Neural progenitor cell (in vitro differentiated cells): ENCODE measurements at regions not wholly inside any gene's neighbourhood (a gene's known extent, or its start where the extent isn't known, plus 50 kb on each side); places are given as distances from the start of the nearest gene placed in this dataset.

ENCODE experiments used
- DNase-seq: peaks from one replicate; pipeline ENCODE4 v3.0.0-alpha.2; 2016; ENCODE audit warnings: low spot score
- H2AFZ ChIP-seq: fragments of 200-600 bp; sonication (generic); replicated peaks from 2 replicates; pipeline ENCODE4 v1.6.1; 2016; ENCODE audit warnings: antibody characterized with exemption
- H3F3A ChIP-seq: fragments of 200-600 bp; sonication (generic); 2 replicates; pipeline ENCODE4 v1.6.1; 2016; ENCODE audit warnings: antibody characterized with exemption, low read depth
- H3K27ac ChIP-seq: fragments of 200-600 bp; sonication (generic); 2 replicates; pipeline ENCODE4 v1.5.1; 2016; ENCODE audit warnings: mild to moderate bottlenecking
- H3K27me3 ChIP-seq: fragments of 200-600 bp; sonication (generic); 2 replicates; pipeline ENCODE4 v1.6.1; 2016; ENCODE audit warnings: mild to moderate bottlenecking, moderate library complexity
- H3K36me3 ChIP-seq: fragments of 200-600 bp; sonication (generic); 2 replicates; pipeline ENCODE4 v1.5.1; 2016
- H3K4me1 ChIP-seq: fragments of 200-600 bp; sonication (generic); 2 replicates; pipeline ENCODE4 v1.6.1; 2016; ENCODE audit warnings: mixed run types
- H3K4me2 ChIP-seq: fragments of 200-600 bp; sonication (generic); 2 replicates; pipeline ENCODE4 v1.6.1; 2016
- H3K4me3 ChIP-seq: fragments of 200-600 bp; sonication (generic); 2 replicates; pipeline ENCODE4 v1.5.1; 2016
- H3K79me2 ChIP-seq: fragments of 200-600 bp; sonication (generic); 2 replicates; pipeline ENCODE4 v1.6.1; 2016; ENCODE audit warnings: low read depth
- H3K9ac ChIP-seq: fragments of 200-600 bp; sonication (generic); 2 replicates; pipeline ENCODE4 v1.6.1; 2016
- H3K9me3 ChIP-seq: fragments of 200-600 bp; sonication (generic); 2 replicates; pipeline ENCODE4 v1.5.1; 2016; ENCODE audit warnings: low read depth
- H4K20me1 ChIP-seq: fragments of 200-600 bp; sonication (generic); 2 replicates; pipeline ENCODE4 v1.6.1; 2016; ENCODE audit warnings: low read depth
- H3K27ac Mint-ChIP-seq: 3 replicates; pipeline ENCODE4 v1.8.0; 2021; ENCODE audit warnings: mixed read lengths
- H3K27me3 Mint-ChIP-seq: 2 replicates; pipeline ENCODE4 v1.8.0; 2022; ENCODE audit warnings: low read depth, mild to moderate bottlenecking, inconsistent platforms, moderate library complexity, mixed read lengths; ENCODE audit not compliant: insufficient read depth
- H3K36me3 Mint-ChIP-seq: 3 replicates; pipeline ENCODE4 v1.8.0; 2021; ENCODE audit warnings: mixed read lengths
- H3K4me1 Mint-ChIP-seq: 3 replicates; pipeline ENCODE4 v1.8.0; 2021; ENCODE audit warnings: mixed read lengths
- H3K4me3 Mint-ChIP-seq: 3 replicates; pipeline ENCODE4 v1.8.0; 2021; ENCODE audit warnings: mild to moderate bottlenecking, moderate library complexity, mixed read lengths
- H3K9me3 Mint-ChIP-seq: 3 replicates; pipeline ENCODE4 v1.8.0; 2020; ENCODE audit warnings: mixed read lengths
- CTCF ChIP-seq: fragments of 200-600 bp; sonication (generic); IDR thresholded peaks from 2 replicates; pipeline ENCODE4 v1.5.1; 2017; ENCODE audit warnings: antibody characterized with exemption, mild to moderate bottlenecking
- EZH2 ChIP-seq: fragments of 200-600 bp; sonication (generic); IDR thresholded peaks from 2 replicates; pipeline ENCODE4 v1.6.1; 2017; ENCODE audit warnings: antibody characterized with exemption, mild to moderate bottlenecking, moderate library complexity
- EZH2phosphoT487 ChIP-seq: fragments of 200-600 bp; sonication (generic); IDR thresholded peaks from 2 replicates; pipeline ENCODE4 v1.6.1; 2017; ENCODE audit warnings: antibody characterized with exemption

GRCh38 chr1:218836264-218836663 lies 337.4 kb upstream of the LYPLAL1 start:
- Mint-ChIP-seq H3K27ac (no peak overlapping the region), H3K36me3 (no peaks in the 10 kb centered on the region)

GRCh38 chr1:218837051-218837450 lies 336.6 kb upstream of the LYPLAL1 start:
- Histone ChIP-seq H3K27ac (no peak overlapping the region), H3K4me2 (no peak overlapping the region), H2AFZ (no peak overlapping the region), H4K20me1 (no peaks in the 10 kb centered on the region), H3K9ac (no peak overlapping the region), H3K4me1 (no peaks in the 10 kb centered on the region), H3K9me3 (no peaks in the 10 kb centered on the region), H3K27me3 (no peaks in the 10 kb centered on the region), H3K36me3 (no peaks in the 10 kb centered on the region), H3F3A (no peaks in the 10 kb centered on the region), H3K4me3 (no peak overlapping the region), H3K79me2 (no peaks in the 10 kb centered on the region)
- DNase-seq, result no peak
- H3K27me3 Mint-ChIP-seq, result no peaks in the 10 kb centered on the region
- no peak overlapping the region for H3K4me3 Mint-ChIP-seq
- H3K9me3 Mint-ChIP-seq, result no peaks in the 10 kb centered on the region
- H3K4me1 Mint-ChIP-seq, result no peaks in the 10 kb centered on the region
- TF ChIP-seq CTCF, result no peak
- no peak for TF ChIP-seq EZH2
- TF ChIP-seq EZH2phosphoT487, result no peak
- no peak overlapping the region for H3K27ac Mint-ChIP-seq
- no peaks in the 10 kb centered on the region for H3K36me3 Mint-ChIP-seq

More at GRCh38 chr1:218836264-218836663, 337.4 kb upstream of the LYPLAL1 start:
- Histone ChIP-seq H3K9me3 (no peaks in the 10 kb centered on the region), H3K9ac (no peak overlapping the region), H3K4me1 (no peaks in the 10 kb centered on the region), H3K27me3 (no peaks in the 10 kb centered on the region), H3K4me3 (no peak overlapping the region), H3K36me3 (no peaks in the 10 kb centered on the region), H3K4me2 (no peak overlapping the region), H3K79me2 (no peaks in the 10 kb centered on the region), H2AFZ (no peak overlapping the region), H3K27ac (no peak overlapping the region), H4K20me1 (no peaks in the 10 kb centered on the region), H3F3A (no peaks in the 10 kb centered on the region)
- no peak for DNase-seq
- no peak overlapping the region for H3K4me3 Mint-ChIP-seq
- H3K4me1 Mint-ChIP-seq, result no peaks in the 10 kb centered on the region
- TF ChIP-seq EZH2phosphoT487, result no peak
- no peak for TF ChIP-seq EZH2
- TF ChIP-seq CTCF, result no peak
- no peaks in the 10 kb centered on the region for H3K9me3 Mint-ChIP-seq
- H3K27me3 Mint-ChIP-seq, result no peaks in the 10 kb centered on the region

- no peak overlapping the region for H3K27ac Mint-ChIP-seq
- no peaks in the 10 kb centered on the region for H3K9me3 Mint-ChIP-seq
These were observed 328.1 kb upstream of the LYPLAL1 start for GRCh38 chr1:218845589-218845988.

More at GRCh38 chr1:218845589-218845988, 328.1 kb upstream of the LYPLAL1 start:
- Mint-ChIP-seq H3K4me1 (no peaks in the 10 kb centered on the region), H3K36me3 (no peaks in the 10 kb centered on the region), H3K27me3 (no peaks in the 10 kb centered on the region), H3K4me3 (no peak overlapping the region)
- no peaks in the 10 kb centered on the region for H3K4me1 ChIP-seq
- H3K79me2 ChIP-seq, result no peaks in the 10 kb centered on the region
- H2AFZ ChIP-seq, result peak overlapping the region; percentile 44
- no peak overlapping the region for H3K9ac ChIP-seq
- H3F3A ChIP-seq, result no peaks in the 10 kb centered on the region
- H3K36me3 ChIP-seq, result no peaks in the 10 kb centered on the region
- no peaks in the 10 kb centered on the region for H3K9me3 ChIP-seq
- DNase-seq, result no peak
- H3K27me3 ChIP-seq, result no peaks in the 10 kb centered on the region
- H3K27ac ChIP-seq, result no peak overlapping the region
- no peak for TF ChIP-seq EZH2
- TF ChIP-seq CTCF, result no peak
- no peak for TF ChIP-seq EZH2phosphoT487
- H3K4me3 ChIP-seq, result no peak overlapping the region
- no peak overlapping the region for H3K4me2 ChIP-seq
- no peaks in the 10 kb centered on the region for H4K20me1 ChIP-seq
